Neural crest cell (in vitro differentiated cells): ENCODE measurements at regions not wholly inside any gene's neighbourhood (a gene's known extent, or its start where the extent isn't known, plus 50 kb on each side); places are given as distances from the start of the nearest gene placed in this dataset.

Experiments used
- DNase-seq: peaks from one replicate; pipeline ENCODE4 v3.0.0; 2021; ENCODE audit warnings: low read depth, mixed read lengths, low spot score
- H3K27ac Mint-ChIP-seq: one replicate; pipeline ENCODE4 v1.8.0; 2021; ENCODE audit warnings: mild to moderate bottlenecking, mixed read lengths; ENCODE audit not compliant: unreplicated experiment
- H3K27me3 Mint-ChIP-seq: 2 replicates; pipeline ENCODE4 v1.8.0; 2021; ENCODE audit warnings: low read depth, mild to moderate bottlenecking, mixed read lengths
- H3K36me3 Mint-ChIP-seq: 2 replicates; pipeline ENCODE4 v1.8.0; 2021; ENCODE audit warnings: low read depth, mild to moderate bottlenecking, mixed read lengths
- H3K4me1 Mint-ChIP-seq: 2 replicates; pipeline ENCODE4 v1.8.0; 2021; ENCODE audit warnings: mixed read lengths
- H3K4me3 Mint-ChIP-seq: one replicate; pipeline ENCODE4 v1.8.0; 2021; ENCODE audit warnings: mild to moderate bottlenecking, mixed read lengths
- H3K9me3 Mint-ChIP-seq: 2 replicates; pipeline ENCODE4 v1.8.0; 2021; ENCODE audit warnings: mixed read lengths
- CTCF ChIP-seq: fragments of 200-600 bp; sonication (generic); conservative IDR thresholded peaks from 2 replicates; pipeline ENCODE4 v1.5.0; 2021; ENCODE audit warnings: antibody characterized with exemption, mild to moderate bottlenecking

- DNase-seq, result no peak
- Mint-ChIP-seq H3K36me3 (no peaks in the 10 kb centered on the region), H3K4me3 (no peak overlapping the region), H3K9me3 (no peaks in the 10 kb centered on the region), H3K4me1 (no peaks in the 10 kb centered on the region), H3K27ac (no peak overlapping the region), H3K27me3 (no peaks in the 10 kb centered on the region)
- no peak for TF ChIP-seq CTCF
Observed at GRCh38 chr14:53409289-53409688, 256.2 kb upstream of the DDHD1 start.

- no peak for DNase-seq
- Mint-ChIP-seq H3K9me3 (no peaks in the 10 kb centered on the region), H3K36me3 (no peaks in the 10 kb centered on the region), H3K27me3 (no peaks in the 10 kb centered on the region), H3K27ac (no peak overlapping the region), H3K4me1 (no peaks in the 10 kb centered on the region), H3K4me3 (no peak overlapping the region)
- TF ChIP-seq CTCF, result no peak
Observed at GRCh38 chr14:53408175-53408879, 255.2 kb upstream of the DDHD1 start.

GRCh38 chr14:53406519-53406918, 253.4 kb upstream of the DDHD1 start:
- Mint-ChIP-seq H3K36me3 (no peaks in the 10 kb centered on the region), H3K27me3 (no peaks in the 10 kb centered on the region), H3K4me1 (no peaks in the 10 kb centered on the region), H3K27ac (no peak overlapping the region), H3K9me3 (no peaks in the 10 kb centered on the region), H3K4me3 (no peak overlapping the region)
- no peak for DNase-seq
- TF ChIP-seq CTCF, result no peak

- no peak for TF ChIP-seq CTCF
- Mint-ChIP-seq H3K27me3 (no peaks in the 10 kb centered on the region), H3K36me3 (peaks cover 4% of the 10 kb centered on the region), H3K27ac (no peak overlapping the region), H3K4me3 (no peak overlapping the region), H3K9me3 (peaks cover 10% of the 10 kb centered on the region), H3K4me1 (no peaks in the 10 kb centered on the region)
- DNase-seq, result no peak
Observed at GRCh38 chr14:53401646-53402045, 248.5 kb upstream of the DDHD1 start.

- H3K9me3 Mint-ChIP-seq, result peaks cover 22% of the 10 kb centered on the region
- no peak overlapping the region for H3K27ac Mint-ChIP-seq
- peak; percentile 2 for DNase-seq
Observed at GRCh38 chr14:53399057-53399456, 245.9 kb upstream of the DDHD1 start.

More at GRCh38 chr14:53399057-53399456, 245.9 kb upstream of the DDHD1 start:
- Mint-ChIP-seq H3K4me1 (no peaks in the 10 kb centered on the region), H3K36me3 (peaks cover 12% of the 10 kb centered on the region), H3K4me3 (no peak overlapping the region), H3K27me3 (no peaks in the 10 kb centered on the region)
- peak; percentile 40 for TF ChIP-seq CTCF
